GM12878 (cell line): ENCODE measurements at regions not wholly inside any gene's neighbourhood (a gene's known extent, or its start where the extent isn't known, plus 50 kb on each side); places are given as distances from the start of the nearest gene placed in this dataset.

ENCODE experiments used
- ATAC-seq: fragments of 200-7000 bp; cut with Tn5 transposase; 3 replicates; pipeline ENCODE4 v1.9.1; 2020; ENCODE audit warnings: mild to moderate bottlenecking, moderate library complexity
- BruUV-seq: library from RNA; stranded (reverse); fragments of 400-500 nt; replicated peaks from 2 replicates; lab custom pipeline; 2021; lab: Mats Ljungman, UMichigan
- CTCF ChIA-PET: fragments of 300-600 bp; sonication (Branson Sonifier 250); formaldehyde crosslinking; extraction: SDS; loops from one replicate; lab custom pipeline; 2021; ENCODE audit warnings: inconsistent platforms; lab: Yijun Ruan, JAX
- POLR2A ChIA-PET: fragments of 350-600 bp; formaldehyde crosslinking; extraction: SDS; loops from one replicate; lab custom pipeline; 2021; ENCODE audit warnings: inconsistent platforms; lab: Charles Lee
- RAD21 ChIA-PET: fragments of 300-600 bp; sonication (Branson Sonifier 250); formaldehyde crosslinking; loops from one replicate; lab custom pipeline; 2023; ENCODE audit warnings: antibody characterized with exemption; ENCODE audit not compliant: unreplicated experiment; lab: Charles Lee
- SMC1A ChIA-PET: fragments of 300-600 bp; sonication (Branson Sonifier 250); formaldehyde crosslinking; loops from one replicate; lab custom pipeline; 2023; ENCODE audit not compliant: unreplicated experiment, uncharacterized antibody; lab: Charles Lee
- DNase-seq: peaks from one replicate; pipeline ENCODE4 v3.0.0-alpha.2; 2011; ENCODE audit warnings: low read depth, low spot score
- FAIRE-seq: peaks from 3 replicates; lab custom pipeline; 2011; peaks lifted over from hg19 to GRCh38; lab: Jason Lieb, UNC
- H2AFZ ChIP-seq: 2 replicates; pipeline ENCODE4 v1.6.0; 2011; ENCODE audit warnings: low read depth, low read length, control low read depth; ENCODE audit not compliant: control insufficient read depth
- H3K27ac ChIP-seq: 2 replicates; pipeline ENCODE4 v1.5.1; 2011; ENCODE audit warnings: control low read depth; ENCODE audit not compliant: control insufficient read depth, insufficient read depth
- H3K27me3 ChIP-seq, 2 experiments: replicated peaks in 1 of 2; 2 replicates each; pipeline versions ENCODE4 v1.6.0 to v1.6.1; 2011; ENCODE audit warnings: low read length in 1 of 2; ENCODE audit not compliant: control insufficient read depth in 2 of 2, insufficient read depth in 2 of 2
- H3K36me3 ChIP-seq, 2 experiments: 2 replicates each; pipeline ENCODE4 v1.5.1; 2011; ENCODE audit warnings: low read length in 1 of 2; ENCODE audit not compliant: control insufficient read depth in 2 of 2, insufficient read depth in 2 of 2
- H3K4me1 ChIP-seq: 2 replicates; pipeline ENCODE4 v1.6.1; 2011; ENCODE audit warnings: mild to moderate bottlenecking, low read length, moderate library complexity, mixed read lengths; ENCODE audit not compliant: control insufficient read depth, insufficient read depth
- H3K4me2 ChIP-seq: 2 replicates; pipeline ENCODE4 v1.6.0; 2011; ENCODE audit warnings: control low read depth; ENCODE audit not compliant: control insufficient read depth, insufficient read depth
- H3K4me3 ChIP-seq: fragments of 200-600 bp; sonication (generic); 2 replicates; pipeline ENCODE4 v1.5.1; 2016
- H3K79me2 ChIP-seq: 2 replicates; pipeline ENCODE4 v1.6.0; 2011; ENCODE audit warnings: low read length; ENCODE audit not compliant: control insufficient read depth, insufficient read depth
- H3K9ac ChIP-seq: 2 replicates; pipeline ENCODE4 v1.8.0; 2011; ENCODE audit warnings: low read length, control low read depth, mixed read lengths; ENCODE audit not compliant: control insufficient read depth, insufficient read depth
- H3K9me3 ChIP-seq: replicated peaks from 3 replicates; pipeline ENCODE4 v1.5.1; 2011; ENCODE audit warnings: mild to moderate bottlenecking, low read length; ENCODE audit not compliant: control insufficient read depth, insufficient read depth
- H4K20me1 ChIP-seq: 2 replicates; pipeline ENCODE4 v1.6.0; 2011; ENCODE audit not compliant: control insufficient read depth, insufficient read depth
- BMI1 ChIP-seq: fragments of 450-650 bp; IDR thresholded peaks from 2 replicates; pipeline ENCODE4 v1.6.1; 2016; ENCODE audit warnings: mild to moderate bottlenecking, moderate library complexity, borderline replicate concordance
- ETV6 ChIP-seq, 2 experiments: fragments of 450-650 bp in 1 of 2; IDR thresholded peaks in 1 of 2; conservative IDR thresholded peaks in 1 of 2; 2 replicates each; pipeline ENCODE4 v1.6.1; 2014; ENCODE audit warnings: antibody characterized with exemption in 1 of 2, borderline replicate concordance in 1 of 2, low read depth in 1 of 2, mild to moderate bottlenecking in 1 of 2, moderate library complexity in 1 of 2
- FOXM1 ChIP-seq: IDR thresholded peaks from 2 replicates; pipeline ENCODE4 v1.6.1; 2012; ENCODE audit warnings: low read depth, mild to moderate bottlenecking, inconsistent platforms, low read length, moderate library complexity
- IRF4 ChIP-seq: IDR thresholded peaks from 2 replicates; pipeline ENCODE4 v1.6.1; 2011; ENCODE audit warnings: low read depth, low read length
- MYC ChIP-seq: IDR thresholded peaks from 2 replicates; pipeline ENCODE4 v1.6.1; 2011; ENCODE audit warnings: mild to moderate bottlenecking, low read length, moderate library complexity, inconsistent platforms; ENCODE audit not compliant: insufficient read depth, insufficient replicate concordance, insufficient read length, severe bottlenecking
- PML ChIP-seq: IDR thresholded peaks from 2 replicates; pipeline ENCODE4 v1.6.1; 2012; ENCODE audit warnings: low read length, inconsistent platforms
- RCOR1 ChIP-seq: conservative IDR thresholded peaks from 2 replicates; pipeline ENCODE4 v1.6.1; 2012; ENCODE audit warnings: low read depth, low read length, improper control_type of control experiment
- RELA ChIP-seq: fragments of 450-650 bp; IDR thresholded peaks from 2 replicates; pipeline ENCODE4 v1.8.0; 2014; ENCODE audit warnings: borderline replicate concordance; ENCODE audit not compliant: partially characterized antibody
- SMARCA5 ChIP-seq: fragments of 450-650 bp; IDR thresholded peaks from 2 replicates; pipeline ENCODE4 v1.6.1; 2017; ENCODE audit warnings: mild to moderate bottlenecking
- SMC3 ChIP-seq: IDR thresholded peaks from 2 replicates; pipeline ENCODE4 v1.6.1; 2011; ENCODE audit warnings: low read length, improper control_type of control experiment, borderline replicate concordance
- SREBF2 ChIP-seq: IDR thresholded peaks from 2 replicates; pipeline ENCODE4 v1.6.1; 2012; ENCODE audit warnings: mild to moderate bottlenecking, low read length
- SUZ12 ChIP-seq: fragments of 200-600 bp; sonication (generic); IDR thresholded peaks from one replicate; pipeline ENCODE4 v1.6.1; 2018; ENCODE audit warnings: antibody characterized with exemption, mild to moderate bottlenecking; ENCODE audit not compliant: unreplicated experiment
- TCF3 ChIP-seq: IDR thresholded peaks from 2 replicates; pipeline ENCODE4 v1.6.1; 2012; ENCODE audit warnings: low read depth, mild to moderate bottlenecking, low read length, borderline replicate concordance; ENCODE audit not compliant: insufficient read depth
- USF1 ChIP-seq: IDR thresholded peaks from 2 replicates; pipeline ENCODE4 v1.6.1; 2011; ENCODE audit warnings: borderline replicate concordance, low read depth, mild to moderate bottlenecking, moderate library complexity, mixed read lengths, low read length; ENCODE audit not compliant: insufficient read depth; ENCODE audit errors: extremely low read length
- YBX1 ChIP-seq: fragments of 450-650 bp; IDR thresholded peaks from 2 replicates; pipeline ENCODE4 v1.6.1; 2016; ENCODE audit warnings: antibody characterized with exemption
- ZBTB4 ChIP-seq: fragments of 450-650 bp; formaldehyde crosslinking; IDR thresholded peaks from 2 replicates; pipeline ENCODE4 v1.4.0; 2022; ENCODE audit warnings: mild to moderate bottlenecking, moderate library complexity
- ZBTB40 ChIP-seq: fragments of 450-650 bp; IDR thresholded peaks from 2 replicates; pipeline ENCODE4 v1.6.1; 2016; ENCODE audit warnings: mild to moderate bottlenecking, moderate library complexity, borderline replicate concordance
- ZNF24 ChIP-seq: fragments of 450-650 bp; IDR thresholded peaks from 2 replicates; pipeline ENCODE4 v1.6.1; 2017; ENCODE audit warnings: antibody characterized with exemption, mild to moderate bottlenecking
- WGBS: methylation state at CpG from one replicate; pipeline ENCODE4 v1.1.6; 2016; ENCODE audit warnings: low lambda C conversion rate; ENCODE audit not compliant: insufficient replicate concordance, insufficient coverage; ENCODE audit errors: missing lambda C conversion rate; 5-methylcytosine and 5-hydroxymethylcytosine counted together
- in situ Hi-C: fragments of 300-500 bp; cut with MboI; formaldehyde crosslinking; loops from 9 replicates; pipeline ENCODE4 v1.14.3; 2018; ENCODE audit warnings: mixed read lengths
- intact Hi-C: fragments of 100-400 bp; cut with micrococcal nuclease; formaldehyde crosslinking; loops from one replicate; pipeline ENCODE4 v1.14.2; 2022; ENCODE audit not compliant: unreplicated experiment

GRCh38 chr6:126245077-126245476, 94.8 kb upstream of the CENPW start:
- H3K27me3 ChIP-seq = no peaks in the 10 kb centered on the region
- in situ Hi-C loops (no loop called here), intact Hi-C loops (no loop called here)
- H3K27ac ChIP-seq = no peak overlapping the region
- BruUV-seq = no TSS peak
- H3K79me2 ChIP-seq = no peaks in the 10 kb centered on the region
- no peaks in the 10 kb centered on the region for H3K4me1 ChIP-seq
- H3K9me3 ChIP-seq = no peaks in the 10 kb centered on the region
- RAD21 ChIA-PET = no interaction called here
- POLR2A ChIA-PET = no interaction called here
- SMC1A ChIA-PET = no interaction called here
- CTCF ChIA-PET = interaction anchor here (0.7 kb wide), 1 partner anchor 95 kb away, joined by 3 read pairs; no protein-coding TSS in a partner anchor
- H2AFZ ChIP-seq = no peak overlapping the region
- no peaks in the 10 kb centered on the region for H3K36me3 ChIP-seq
- H3K4me2 ChIP-seq = no peak overlapping the region
- ATAC-seq = no peak
- no peaks in the 10 kb centered on the region for H4K20me1 ChIP-seq
- no peak overlapping the region for H3K4me3 ChIP-seq
- WGBS = 0% methylated on average over 1 of the region's 1 CpG
- no peak for DNase-seq
- no peak overlapping the region for H3K9ac ChIP-seq
- peak; percentile 54 for FAIRE-seq
- no peak for TF ChIP-seq PML
- TF ChIP-seq TCF3 = no peak
- no peak for TF ChIP-seq RCOR1
- TF ChIP-seq ETV6 (conservative IDR thresholded peaks at IDR 0.05 in 1 of 2, IDR thresholded peaks at IDR 0.05 in 1 of 2; ENCODE audit: borderline replicate concordance in 1 of 2, low read depth in 1 of 2) = no peak
- no peak for TF ChIP-seq MYC
- no peak for TF ChIP-seq ZBTB4
- no peak for TF ChIP-seq IRF4
- TF ChIP-seq SMARCA5 = no peak
- TF ChIP-seq RELA = no peak
- no peak for TF ChIP-seq SREBF2
- no peak for TF ChIP-seq USF1
- TF ChIP-seq SUZ12 = no peak
- no peak for TF ChIP-seq SMC3
- TF ChIP-seq BMI1 = no peak
- TF ChIP-seq ZBTB40 = no peak
- TF ChIP-seq FOXM1 = no peak
- no peak for TF ChIP-seq ZNF24
- TF ChIP-seq YBX1 = no peak
